K562 (cell line): ENCODE measurements at regions not wholly inside any gene's neighbourhood (a gene's known extent, or its start where the extent isn't known, plus 50 kb on each side); places are given as distances from the start of the nearest gene placed in this dataset.

ENCODE experiments used
- ATAC-seq: fragments of 200-7000 bp; cut with Tn5 transposase; 3 replicates; pipeline ENCODE4 v1.9.1; 2020; ENCODE audit warnings: moderate library complexity
- BruUV-seq: library from RNA; stranded (reverse); fragments of 400-500 nt; replicated peaks from 2 replicates; lab custom pipeline; 2021; lab: Mats Ljungman, UMichigan
- CTCF ChIA-PET: fragments of 300-600 bp; formaldehyde crosslinking; extraction: SDS; loops from one replicate; lab custom pipeline; 2021; ENCODE audit warnings: low intra/inter-chr PET ratio; lab: Yijun Ruan, JAX
- POLR2A ChIA-PET: fragments of 300-600, 350-650 bp; sonication (Branson Sonifier 250); formaldehyde crosslinking; extraction: SDS; loops from one replicate; lab custom pipeline; 2021; ENCODE audit warnings: antibody characterized with exemption, inconsistent platforms; lab: Yijun Ruan, JAX
- DNase-seq, 4 experiments: peaks; one replicate each; pipeline versions ENCODE4 v3.0.0 to v3.0.0-alpha.2; 2011 to 2018; ENCODE audit warnings: low spot score in 3 of 4, mixed read lengths in 3 of 4; ENCODE audit errors: extremely low read depth in 1 of 4
- FAIRE-seq: peaks from 2 replicates; lab custom pipeline; 2011; peaks lifted over from hg19 to GRCh38; lab: Jason Lieb, UNC
- H2AFZ ChIP-seq: 2 replicates; pipeline ENCODE4 v1.6.0; 2011; ENCODE audit warnings: low read depth, low read length, control low read depth, inconsistent platforms
- H3K27ac ChIP-seq: fragments of 200-600 bp; 3 replicates; pipeline ENCODE4 v1.8.0; 2011; ENCODE audit warnings: low read depth, mild to moderate bottlenecking, control low read depth, inconsistent platforms, low read length, moderate library complexity, mixed read lengths; ENCODE audit errors: extremely low read depth
- H3K27me3 ChIP-seq, 2 experiments: fragments of 300-600 bp in 1 of 2; 2 replicates in 1 of 2; 3 replicates in 1 of 2; pipeline versions ENCODE4 v1.6.0 to v1.8.0; 2011; ENCODE audit warnings: inconsistent platforms in 2 of 2, low read length in 2 of 2, mild to moderate bottlenecking in 1 of 2, mixed read lengths in 1 of 2, moderate library complexity in 1 of 2; ENCODE audit not compliant: control insufficient read depth in 2 of 2, insufficient read depth in 2 of 2
- H3K36me3 ChIP-seq: fragments of 300-600 bp; 3 replicates; pipeline ENCODE4 v1.8.0; 2011; ENCODE audit warnings: mild to moderate bottlenecking, low read length, inconsistent platforms; ENCODE audit not compliant: control insufficient read depth, insufficient read depth
- H3K4me1 ChIP-seq, 2 experiments: fragments of 200-600 bp in 1 of 2; replicated peaks in 1 of 2; 2 replicates in 1 of 2; 3 replicates in 1 of 2; pipeline versions ENCODE4 v1.5.1 to v1.8.0; 2011; ENCODE audit warnings: inconsistent platforms in 2 of 2, low read length in 2 of 2, mild to moderate bottlenecking in 1 of 2, mixed read lengths in 1 of 2, moderate library complexity in 1 of 2; ENCODE audit not compliant: control insufficient read depth in 2 of 2, insufficient read depth in 2 of 2
- H3K4me2 ChIP-seq: 2 replicates; pipeline ENCODE4 v1.6.1; 2011; ENCODE audit warnings: low read length, control low read depth, inconsistent platforms, mixed read lengths; ENCODE audit not compliant: insufficient read depth
- H3K4me3 ChIP-seq: fragments of 200-600 bp; sonication (generic), shearing (Covaris generic); 2 replicates; pipeline ENCODE4 v1.5.1; 2016; ENCODE audit warnings: control low read depth, inconsistent platforms
- H3K79me2 ChIP-seq: fragments of 200-600 bp; 3 replicates; pipeline ENCODE4 v1.8.0; 2011; ENCODE audit warnings: low read length, inconsistent platforms; ENCODE audit not compliant: control insufficient read depth, insufficient read depth
- H3K9ac ChIP-seq, 2 experiments: 2 replicates each; pipeline versions ENCODE4 v1.6.0 to v1.6.1; 2011; ENCODE audit warnings: low read depth in 2 of 2, low read length in 2 of 2, control low read depth in 1 of 2, inconsistent platforms in 1 of 2, mild to moderate bottlenecking in 1 of 2, mixed read lengths in 1 of 2; ENCODE audit not compliant: insufficient read depth in 1 of 2
- H3K9me1 ChIP-seq: one replicate; pipeline ENCODE4 v1.6.0; 2011; ENCODE audit warnings: inconsistent platforms, mild to moderate bottlenecking, low read length, moderate library complexity; ENCODE audit not compliant: control insufficient read depth, insufficient read depth
- H3K9me3 ChIP-seq: replicated peaks from 2 replicates; pipeline ENCODE4 v1.5.1; 2011; ENCODE audit warnings: low read depth, low read length, inconsistent platforms; ENCODE audit not compliant: control insufficient read depth, insufficient read depth
- H4K20me1 ChIP-seq: replicated peaks from 2 replicates; pipeline ENCODE4 v1.6.1; 2011; ENCODE audit warnings: low read length, inconsistent platforms, mixed read lengths; ENCODE audit not compliant: control insufficient read depth, insufficient read depth
- NCOA1 ChIP-seq: fragments of 450-650 bp; IDR thresholded peaks from 2 replicates; pipeline ENCODE4 v1.6.1; 2016; ENCODE audit warnings: low read depth
- NCOR1 ChIP-seq: fragments of 450-650 bp; IDR thresholded peaks from 2 replicates; pipeline ENCODE4 v1.6.1; 2016; ENCODE audit warnings: mild to moderate bottlenecking, moderate library complexity
- NFATC3 ChIP-seq: fragments of 450-650 bp; IDR thresholded peaks from 2 replicates; pipeline ENCODE4 v1.6.1; 2017; ENCODE audit warnings: mild to moderate bottlenecking
- SNIP1 ChIP-seq: fragments of 450-650 bp; IDR thresholded peaks from 2 replicates; pipeline ENCODE4 v1.7.1; 2017; ENCODE audit warnings: low read depth, mild to moderate bottlenecking
- TFAP4 ChIP-seq: sonication (generic); formaldehyde crosslinking; IDR thresholded peaks from 2 replicates; pipeline ENCODE4 v1.8.0; 2022; ENCODE audit warnings: missing genetic modification reagents, mild to moderate bottlenecking, moderate library complexity, borderline replicate concordance
- ZBTB2 ChIP-seq: fragments of 450-650 bp; IDR thresholded peaks from 2 replicates; pipeline ENCODE4 v1.6.1; 2016; ENCODE audit warnings: antibody characterized with exemption
- WGBS: fragments of 100-300 bp; shearing (Covaris generic); methylation state at CpG from one replicate; pipeline ENCODE4 v1.1.6; 2016; ENCODE audit warnings: low coverage, mixed read lengths; ENCODE audit not compliant: insufficient coverage; ENCODE audit errors: missing lambda C conversion rate; 5-methylcytosine and 5-hydroxymethylcytosine counted together
- in situ Hi-C: fragments of 300-500 bp; cut with MboI; formaldehyde crosslinking; loops from 4 replicates; pipeline ENCODE4 v1.15.0; 2018; ENCODE audit warnings: inconsistent platforms, mixed read lengths
- intact Hi-C: fragments of 100-400 bp; cut with micrococcal nuclease; formaldehyde crosslinking; loops from 2 replicates; pipeline ENCODE4 v1.14.2; 2022

- H3K4me2 ChIP-seq, result no peak overlapping the region
- FAIRE-seq (no peak), ATAC-seq (no peak), DNase-seq (no peak)
- in situ Hi-C loops, result no loop called here
- ChIA-PET POLR2A (no interaction called here), CTCF (no interaction called here)
- no peaks in the 10 kb centered on the region for H3K4me1 ChIP-seq
- H3K4me3 ChIP-seq, result no peak overlapping the region
- no peak overlapping the region for H3K9ac ChIP-seq
- peaks cover 0 to 20% of the 10 kb centered on the region in 2 experiments; a peak in 4 of 5 replicates for H3K27me3 ChIP-seq
- no peak overlapping the region for H3K27ac ChIP-seq
- WGBS, result 0% methylated on average over 1 of the region's 1 CpG
- H3K79me2 ChIP-seq, result no peaks in the 10 kb centered on the region
- H2AFZ ChIP-seq, result no peak overlapping the region
- H3K9me3 ChIP-seq, result no peaks in the 10 kb centered on the region
- TF ChIP-seq NCOA1, result no peak
- no peak for TF ChIP-seq NCOR1
- BruUV-seq, result no TSS peak
- no peaks in the 10 kb centered on the region for H3K36me3 ChIP-seq
- intact Hi-C loops, result no loop called here
- H4K20me1 ChIP-seq, result no peaks in the 10 kb centered on the region
- H3K9me1 ChIP-seq, result no peaks in the 10 kb centered on the region
Observed at GRCh38 chr2:175476374-175476773, 294.9 kb upstream of the ATP5MC3 start.

- DNase-seq, result no peak
- 2% methylated on average over 6 of the region's 6 CpGs for WGBS
- TF ChIP-seq SNIP1 (no peak), TFAP4 (no peak), ZBTB2 (no peak), NFATC3 (no peak)
- Histone ChIP-seq H3K9ac (no peak overlapping the region), H3K36me3 (no peaks in the 10 kb centered on the region), H3K9me1 (no peaks in the 10 kb centered on the region), H3K4me1 (no peaks in the 10 kb centered on the region), H3K79me2 (no peaks in the 10 kb centered on the region), H3K27me3 (peaks cover 0 to 20% of the 10 kb centered on the region in 2 experiments; a peak in 4 of 5 replicates), H3K27ac (no peak overlapping the region), H3K4me3 (no peak overlapping the region), H4K20me1 (no peaks in the 10 kb centered on the region), H2AFZ (no peak overlapping the region), H3K4me2 (no peak overlapping the region), H3K9me3 (no peaks in the 10 kb centered on the region)
- no peak for FAIRE-seq
- in situ Hi-C loops (no loop called here), intact Hi-C loops (no loop called here)
- POLR2A ChIA-PET, result interaction anchor here (0.6 to 0.8 kb wide), 2 partner anchors 17 to 1827 kb away, joined by 4 to 5 read pairs; no protein-coding TSS in a partner anchor
- no peak for ATAC-seq
- BruUV-seq, result no TSS peak
- CTCF ChIA-PET, result no interaction called here
Observed at GRCh38 chr2:175475130-175475529, 293.6 kb upstream of the ATP5MC3 start.
